Adipose tissue (tissue), 3 donors: ENCODE measurements at regions not wholly inside any gene's neighbourhood (a gene's known extent, or its start where the extent isn't known, plus 50 kb on each side); places are given as distances from the start of the nearest gene placed in this dataset.

Source experiments
- H3K27ac ChIP-seq: one replicate; pipeline ENCODE4 v1.5.1; 2013; ENCODE audit warnings: low read depth, low read length
- WGBS, 3 donors: extraction: QIAGEN DNeasy Blood & Tissue Kit; methylation state at CpG; one replicate each; pipeline ENCODE4 v1.1.7; 2013; 5-methylcytosine and 5-hydroxymethylcytosine counted together
- donor health status: healthy with polysubstance abuse.
- donor health status: Bipolar disorder and iron deficiency.
- donor health status: healthy.

DNA sequence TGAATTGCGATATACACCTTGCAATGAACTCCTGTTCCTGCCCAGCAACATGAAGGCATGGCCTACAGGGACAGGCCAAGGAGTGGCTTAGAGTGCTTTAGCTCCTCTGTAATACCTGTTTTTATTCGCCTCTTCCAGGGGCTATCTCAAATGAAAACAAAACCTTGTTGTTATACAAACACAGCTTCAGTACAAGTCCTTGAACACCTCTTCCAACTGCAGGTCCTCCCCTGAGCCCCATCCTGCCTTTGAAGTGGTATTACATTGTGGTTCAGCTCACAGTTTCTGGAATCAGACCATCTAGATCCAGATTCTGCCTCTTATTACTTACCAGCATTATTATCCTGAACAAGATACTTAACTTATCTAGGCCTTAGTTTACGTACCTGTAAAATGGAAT, 83.0 kb upstream of the HNRNPA3 start:
- no peak overlapping the region for H3K27ac ChIP-seq
- WGBS, 3 donors, result 66 to 95% (median 91%) methylated on average over 3 of the region's 3 CpGs

GRCh38 chr2:177131858-177132257, 80.7 kb upstream of the HNRNPA3 start:
- no peak overlapping the region for H3K27ac ChIP-seq

DNA sequence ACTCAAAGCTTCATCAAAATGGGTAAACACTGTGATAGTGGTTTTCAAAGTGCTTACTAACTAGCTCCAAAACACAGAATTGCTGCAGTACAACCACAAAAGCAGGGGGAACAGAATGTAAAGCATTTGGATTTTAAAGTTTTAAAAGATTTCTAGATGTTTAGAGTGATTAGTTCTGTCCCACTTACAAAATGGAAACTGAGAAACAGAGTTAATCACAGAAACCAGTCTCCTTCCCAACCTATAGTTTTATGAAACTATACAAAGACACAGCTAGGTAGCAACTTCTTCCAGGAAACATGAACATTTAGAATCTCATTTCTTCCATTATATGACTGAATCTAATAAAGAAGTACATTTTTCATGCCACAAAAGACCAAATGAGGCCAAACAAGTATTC, 73.8 kb upstream of the HNRNPA3 start:
- no peak overlapping the region for H3K27ac ChIP-seq

DNA sequence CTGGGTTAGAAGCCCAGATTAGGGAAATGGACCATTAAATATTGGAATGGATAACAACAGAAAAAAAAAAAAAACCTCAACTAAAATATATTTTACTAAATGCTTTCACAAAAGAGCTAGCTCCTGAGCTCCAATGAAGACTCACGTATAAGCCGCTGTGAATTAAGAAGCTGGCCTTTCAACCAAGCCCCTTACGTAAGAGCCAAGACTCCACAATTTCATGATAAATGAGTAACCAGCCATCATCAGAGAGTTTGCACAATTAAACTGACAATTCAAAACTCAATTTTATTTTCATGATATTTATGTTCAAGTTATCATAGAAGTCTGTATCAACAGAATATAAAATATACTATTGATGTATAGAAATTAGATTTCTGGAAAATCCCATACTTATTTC, 70.7 kb upstream of the HNRNPA3 start:
- H3K27ac ChIP-seq, result no peak overlapping the region
- WGBS, 3 donors, result 86 to 90% (median 89%) methylated on average over 3 of the region's 3 CpGs

DNA sequence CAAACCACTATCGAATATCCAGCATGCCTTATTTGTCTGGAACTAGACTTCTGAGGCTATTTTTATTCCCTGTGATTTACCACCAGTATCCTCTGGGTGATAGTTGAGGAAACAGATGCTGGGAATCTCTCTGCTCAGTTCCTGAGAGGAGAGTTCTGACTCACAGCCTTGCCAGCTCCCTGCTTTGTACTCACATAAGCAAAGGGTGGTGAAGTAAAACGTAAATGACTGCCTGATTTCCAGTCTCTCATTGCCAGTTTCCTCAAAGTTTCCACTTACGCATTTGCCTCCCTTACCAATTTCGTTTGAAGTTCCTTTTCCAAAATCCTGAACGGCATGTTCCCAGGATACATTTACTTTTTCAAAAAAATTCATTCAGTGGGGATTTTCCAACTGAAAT, 69.2 kb upstream of the HNRNPA3 start:
- WGBS, 3 donors, result 20 to 53% (median 24%) methylated on average over 5 of the region's 5 CpGs
- H3K27ac ChIP-seq, result no peak overlapping the region

GRCh38 chr2:177147093-177147694, 65.4 kb upstream of the HNRNPA3 start:
- WGBS, 3 donors, result 0 to 1% (median 1%) methylated on average over 2 of the region's 2 CpGs
- H3K27ac ChIP-seq, result no peak overlapping the region

DNA sequence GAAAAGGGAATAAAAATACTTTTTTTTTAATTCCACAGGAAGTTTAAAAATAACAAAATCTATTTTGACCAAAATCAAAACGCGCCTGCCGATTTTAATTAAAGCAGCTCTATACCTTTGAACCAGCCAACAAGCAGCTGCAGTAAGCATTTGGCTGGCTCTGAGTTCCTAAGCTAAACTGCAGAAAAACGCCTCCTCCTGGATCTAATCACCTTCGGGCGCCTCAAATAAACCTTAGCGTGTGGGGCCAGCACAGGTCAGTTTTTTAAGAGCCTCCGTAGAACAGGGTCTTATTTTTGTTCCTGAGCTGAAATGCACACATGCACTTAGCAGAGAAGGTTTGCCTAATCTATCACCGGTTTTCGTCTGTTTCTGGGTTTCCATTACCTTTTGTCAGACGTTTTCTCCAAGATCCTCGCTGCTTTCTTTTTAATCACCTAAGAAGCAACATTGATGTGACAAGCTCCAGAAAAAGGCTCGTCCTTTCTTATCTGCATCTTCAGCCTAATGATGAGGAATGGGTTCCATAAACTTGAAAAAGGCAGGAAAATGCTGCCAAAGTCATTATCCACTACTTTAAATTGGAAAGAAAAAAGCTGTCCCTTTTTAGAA, 64.7 kb upstream of the HNRNPA3 start:
- no peak overlapping the region for H3K27ac ChIP-seq
- WGBS, 3 donors, result 18 to 50% (median 29%) methylated on average over 13 of the region's 13 CpGs

DNA sequence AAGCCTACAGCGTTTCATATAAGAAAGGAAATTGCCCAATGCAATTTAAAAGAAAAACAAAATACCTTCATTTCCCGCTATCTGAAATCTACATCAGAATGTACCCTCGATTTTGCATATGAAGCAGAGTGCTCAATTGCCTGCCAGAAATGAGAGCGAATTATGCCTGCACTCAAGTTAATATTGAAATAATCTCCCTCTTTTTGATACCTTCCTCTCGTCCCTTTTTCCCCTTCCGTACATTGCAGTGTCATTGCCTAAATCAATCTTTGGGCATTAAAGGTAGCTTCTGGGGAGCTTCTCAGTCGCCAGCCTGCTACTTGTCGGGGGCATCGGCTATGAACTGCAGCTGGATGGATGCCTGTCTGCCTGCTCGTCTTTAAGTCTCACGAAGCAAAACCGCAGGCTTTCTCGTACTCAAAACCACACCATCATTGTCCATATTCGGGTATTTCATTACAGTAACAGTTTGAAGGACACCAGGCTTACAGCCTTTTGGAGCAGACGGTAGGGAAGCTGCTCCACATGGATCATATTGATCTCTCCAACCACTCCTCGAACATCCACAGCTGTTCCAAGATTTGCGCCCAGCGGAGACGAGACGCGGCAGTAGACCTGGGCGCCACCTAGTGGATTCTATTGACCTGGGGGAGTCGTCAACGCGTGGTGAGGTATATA, 64.0 kb upstream of the HNRNPA3 start:
- 3 to 5% (median 5%) methylated on average over 25 of the region's 25 CpGs for WGBS, 3 donors
- no peak overlapping the region for H3K27ac ChIP-seq

- WGBS, 3 donors, result 0 to 4% (median 0%) methylated on average over 1 of the region's 1 CpG
- H3K27ac ChIP-seq, result no peak overlapping the region
Measured at GRCh38 chr2:177149155-177149503, 63.5 kb upstream of the HNRNPA3 start.

DNA sequence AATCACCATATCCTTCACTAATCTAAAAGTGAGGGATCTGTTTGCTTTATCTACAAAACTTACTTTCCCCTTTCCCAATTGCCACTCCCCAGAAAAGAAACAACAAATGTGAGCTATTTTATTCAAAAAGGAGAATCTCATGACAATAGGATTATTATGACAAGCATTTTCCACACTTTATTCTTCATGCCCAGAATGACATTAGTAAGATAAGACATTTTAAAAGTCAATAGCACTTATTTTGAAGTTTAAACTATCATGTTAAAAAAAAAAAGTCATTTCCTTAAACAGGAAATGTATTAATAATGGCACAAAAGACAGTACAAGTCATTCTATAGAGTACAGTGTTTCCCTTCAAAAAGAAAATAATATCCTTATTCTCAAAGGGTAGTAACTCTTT, 58.8 kb upstream of the HNRNPA3 start:
- H3K27ac ChIP-seq, result no peak overlapping the region

DNA sequence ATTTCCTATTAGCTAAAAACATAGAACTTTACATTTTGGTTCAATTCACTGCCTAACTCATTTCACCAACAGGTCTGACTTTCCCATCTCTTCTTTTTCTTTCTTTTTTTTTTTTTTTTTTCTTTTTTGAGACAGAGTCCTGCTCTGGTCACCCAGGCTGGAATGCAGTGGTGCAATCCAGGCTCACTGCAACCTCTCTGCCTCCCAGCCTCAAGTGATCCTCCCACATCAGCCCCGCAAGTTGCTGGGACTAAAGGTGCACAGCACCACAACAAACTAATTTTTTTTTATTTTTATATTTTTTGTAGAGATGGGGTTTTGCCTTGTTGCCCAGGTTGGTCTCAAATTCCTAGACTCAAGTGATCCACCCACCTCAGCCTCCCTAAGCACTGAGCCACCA, 57.8 kb upstream of the HNRNPA3 start:
- 96 to 98% (median 97%) methylated on average over 1 of the region's 1 CpG for WGBS, 3 donors
- no peak overlapping the region for H3K27ac ChIP-seq

DNA sequence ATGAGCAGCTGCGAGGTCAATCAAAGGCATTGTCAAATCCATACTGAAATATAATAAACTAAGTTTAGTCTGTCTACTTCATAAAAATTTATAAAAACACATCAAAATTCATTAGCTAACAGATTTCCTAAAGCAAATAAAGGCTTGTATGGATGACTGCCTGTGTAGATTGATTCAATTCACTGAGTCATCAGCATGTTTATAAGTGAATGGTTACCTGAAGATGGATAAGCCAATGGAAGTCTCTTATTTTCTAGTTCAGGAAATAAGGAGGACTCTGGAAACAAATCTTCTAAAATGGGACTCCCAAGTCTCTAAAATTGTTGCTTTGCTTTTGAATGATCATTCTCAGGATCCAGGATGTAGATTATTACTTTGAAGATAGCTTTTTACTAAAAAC, 57.0 kb upstream of the HNRNPA3 start:
- WGBS, 3 donors, result 87 to 97% (median 95%) methylated on average over 1 of the region's 1 CpG
- H3K27ac ChIP-seq, result no peak overlapping the region

DNA sequence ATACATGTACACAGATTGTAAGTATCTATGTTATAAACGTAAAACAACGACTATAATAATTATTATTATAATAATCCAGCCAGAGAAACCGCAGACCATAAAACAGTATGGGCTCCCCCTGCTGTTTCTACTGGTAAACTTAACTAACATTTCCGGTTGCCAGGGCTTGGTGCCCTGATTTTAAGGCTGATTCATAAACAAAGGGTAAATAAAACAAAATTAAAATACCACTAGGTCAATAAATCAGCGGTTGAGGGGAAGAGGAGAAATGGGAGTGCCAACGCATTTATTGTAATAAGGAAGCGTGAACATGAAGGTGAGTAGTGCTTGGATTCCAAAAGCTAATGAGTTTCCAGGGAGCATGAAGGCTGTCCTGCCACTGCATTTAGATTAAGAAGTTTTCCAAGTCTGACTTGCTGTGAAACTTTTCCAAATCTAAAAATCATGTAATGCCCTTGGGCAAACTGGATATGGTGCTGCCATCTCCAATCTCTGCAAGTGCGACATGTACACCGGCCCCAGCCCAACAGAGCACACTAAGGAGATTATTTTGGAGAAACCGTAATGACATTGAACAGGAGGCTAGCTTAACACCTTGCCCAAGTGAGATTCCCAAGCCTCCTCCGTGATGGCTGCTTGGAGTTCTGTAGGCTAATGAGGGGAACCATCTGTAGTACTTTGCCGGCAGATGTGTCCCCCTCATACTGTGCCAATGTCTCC, 50.7 kb upstream of the HNRNPA3 start:
- 39 to 44% (median 43%) methylated on average over 12 of the region's 12 CpGs for WGBS, 3 donors
- H3K27ac ChIP-seq, result no peak overlapping the region
